PC-9 (cell line): ENCODE measurements at regions not wholly inside any gene's neighbourhood (a gene's known extent, or its start where the extent isn't known, plus 50 kb on each side); places are given as distances from the start of the nearest gene placed in this dataset.
A peak's percentile ranks its signal among the peaks of the same experiment; 100 is the strongest.

Experiments
- BruUV-seq: library from RNA; stranded (reverse); fragments of 400-500 nt; replicated peaks from 2 replicates; lab custom pipeline; 2021; lab: Mats Ljungman, UMichigan
- CTCF ChIA-PET: fragments of 300-600 bp; sonication (Branson Sonifier 250); formaldehyde crosslinking; loops from one replicate; lab custom pipeline; 2022; ENCODE audit warnings: antibody characterized with exemption; lab: Charles Lee
- POLR2A ChIA-PET: fragments of 300-600 bp; sonication (Branson Sonifier 250); formaldehyde crosslinking; loops from one replicate; lab custom pipeline; 2022; ENCODE audit warnings: antibody characterized with exemption; ENCODE audit not compliant: unreplicated experiment; lab: Charles Lee
- DNase-seq, 2 experiments: peaks; one replicate each; pipeline versions ENCODE4 v3.0.0 to v3.0.0-alpha.2; 2015 to 2022; ENCODE audit warnings: mixed read lengths in 1 of 2
- H2AFZ ChIP-seq: fragments of 200-600 bp; sonication (generic); 2 replicates; pipeline ENCODE4 v1.8.1; 2017; ENCODE audit warnings: antibody characterized with exemption
- H3F3A ChIP-seq: fragments of 200-600 bp; sonication (generic); 2 replicates; pipeline ENCODE4 v1.8.1; 2017; ENCODE audit warnings: antibody characterized with exemption, mild to moderate bottlenecking, low read depth; ENCODE audit not compliant: insufficient read depth
- H3K27ac ChIP-seq: fragments of 200-600 bp; sonication (generic); 2 replicates; pipeline ENCODE4 v1.6.1; 2016; ENCODE audit warnings: mixed run types
- H3K27me3 ChIP-seq: fragments of 200-600 bp; sonication (generic); 2 replicates; pipeline ENCODE4 v1.6.1; 2016; ENCODE audit warnings: low read depth, mixed run types; ENCODE audit not compliant: insufficient read depth
- H3K36me3 ChIP-seq: fragments of 200-600 bp; sonication (generic); 2 replicates; pipeline ENCODE4 v1.6.1; 2016; ENCODE audit warnings: low read depth, mixed run types
- H3K4me1 ChIP-seq: fragments of 200-600 bp; sonication (generic); replicated peaks from 2 replicates; pipeline ENCODE4 v1.6.1; 2016; ENCODE audit warnings: mixed run types; ENCODE audit not compliant: insufficient read depth
- H3K4me2 ChIP-seq: fragments of 200-600 bp; sonication (generic); 2 replicates; pipeline ENCODE4 v1.6.1; 2017; ENCODE audit warnings: mixed run types
- H3K4me3 ChIP-seq: fragments of 200-600 bp; sonication (generic); 2 replicates; pipeline ENCODE4 v1.6.1; 2016; ENCODE audit warnings: mixed run types
- H3K79me2 ChIP-seq: fragments of 200-600 bp; sonication (generic); 2 replicates; pipeline ENCODE4 v1.6.1; 2017; ENCODE audit warnings: low read depth, mixed run types
- H3K9me2 ChIP-seq: fragments of 200-600 bp; sonication (generic); 2 replicates; pipeline ENCODE4 v1.8.1; 2017; ENCODE audit warnings: mild to moderate bottlenecking; ENCODE audit not compliant: insufficient read depth
- H3K9me3 ChIP-seq: fragments of 200-600 bp; sonication (generic); 2 replicates; pipeline ENCODE4 v1.8.1; 2016; ENCODE audit warnings: low read depth; ENCODE audit not compliant: insufficient read depth
- H4K20me1 ChIP-seq: fragments of 200-600 bp; sonication (generic); 2 replicates; pipeline ENCODE4 v1.8.1; 2017; ENCODE audit not compliant: insufficient read depth
- EZH2 ChIP-seq: fragments of 200-600 bp; sonication (generic); IDR thresholded peaks from 2 replicates; pipeline ENCODE4 v1.8.0; 2017; ENCODE audit warnings: antibody characterized with exemption, low read depth
- intact Hi-C: fragments of 100-400 bp; cut with micrococcal nuclease; formaldehyde crosslinking; loops from one replicate; pipeline ENCODE4 v1.10.0; 2022; ENCODE audit not compliant: unreplicated experiment
- TF ChIP-seq, protein P1 (sequence below): fragments of 200-600 bp; sonication (generic); conservative IDR thresholded peaks from 2 replicates; pipeline ENCODE4 v1.6.1; 2017; ENCODE audit warnings: mixed run types, antibody characterized with exemption, mild to moderate bottlenecking, moderate library complexity

DNA sequence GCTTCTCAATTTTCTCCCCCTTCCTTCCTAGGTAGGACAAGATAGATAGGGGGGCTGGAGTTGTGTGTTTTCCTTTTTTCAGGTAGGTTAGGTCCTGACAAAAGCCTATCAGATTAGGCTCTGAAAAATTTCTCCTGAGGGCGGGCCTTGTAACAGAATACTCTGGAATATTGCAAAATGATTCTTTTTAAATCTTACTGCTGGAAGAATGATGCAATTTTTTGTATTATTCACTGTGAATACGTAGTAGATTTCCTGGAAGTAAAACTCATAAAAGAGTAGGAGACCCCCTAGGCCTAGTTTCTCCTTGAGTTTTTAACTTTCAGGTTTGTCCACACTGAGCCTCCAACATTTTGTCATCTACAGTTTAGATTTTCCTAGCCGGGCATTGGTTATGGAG, 1701.8 kb downstream of the EFNA5 start:
- H3K79me2 ChIP-seq = no peaks in the 10 kb centered on the region
- no peak for DNase-seq
- H3K4me2 ChIP-seq = no peak overlapping the region
- peaks cover 1% of the 10 kb centered on the region; the same call in 1 of the 2 replicates for H3K9me2 ChIP-seq
- H3K4me3 ChIP-seq = no peak overlapping the region
- H2AFZ ChIP-seq = peak overlapping the region; percentile 51; the same call in 1 of the 2 replicates
- H3K4me1 ChIP-seq = no peaks in the 10 kb centered on the region
- no TSS peak for BruUV-seq
- ChIA-PET CTCF (no interaction called here), POLR2A (no interaction called here)
- intact Hi-C loops = no loop called here
- no peaks in the 10 kb centered on the region; the same call in 1 of the 2 replicates for H3K9me3 ChIP-seq
- no peaks in the 10 kb centered on the region for H3F3A ChIP-seq
- H4K20me1 ChIP-seq = no peaks in the 10 kb centered on the region
- H3K36me3 ChIP-seq = no peaks in the 10 kb centered on the region
- no peak overlapping the region for H3K27ac ChIP-seq
- TF ChIP-seq, protein P1, sequence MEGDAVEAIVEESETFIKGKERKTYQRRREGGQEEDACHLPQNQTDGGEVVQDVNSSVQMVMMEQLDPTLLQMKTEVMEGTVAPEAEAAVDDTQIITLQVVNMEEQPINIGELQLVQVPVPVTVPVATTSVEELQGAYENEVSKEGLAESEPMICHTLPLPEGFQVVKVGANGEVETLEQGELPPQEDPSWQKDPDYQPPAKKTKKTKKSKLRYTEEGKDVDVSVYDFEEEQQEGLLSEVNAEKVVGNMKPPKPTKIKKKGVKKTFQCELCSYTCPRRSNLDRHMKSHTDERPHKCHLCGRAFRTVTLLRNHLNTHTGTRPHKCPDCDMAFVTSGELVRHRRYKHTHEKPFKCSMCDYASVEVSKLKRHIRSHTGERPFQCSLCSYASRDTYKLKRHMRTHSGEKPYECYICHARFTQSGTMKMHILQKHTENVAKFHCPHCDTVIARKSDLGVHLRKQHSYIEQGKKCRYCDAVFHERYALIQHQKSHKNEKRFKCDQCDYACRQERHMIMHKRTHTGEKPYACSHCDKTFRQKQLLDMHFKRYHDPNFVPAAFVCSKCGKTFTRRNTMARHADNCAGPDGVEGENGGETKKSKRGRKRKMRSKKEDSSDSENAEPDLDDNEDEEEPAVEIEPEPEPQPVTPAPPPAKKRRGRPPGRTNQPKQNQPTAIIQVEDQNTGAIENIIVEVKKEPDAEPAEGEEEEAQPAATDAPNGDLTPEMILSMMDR = no peak
- no peak for TF ChIP-seq EZH2
- no peaks in the 10 kb centered on the region for H3K27me3 ChIP-seq

DNA sequence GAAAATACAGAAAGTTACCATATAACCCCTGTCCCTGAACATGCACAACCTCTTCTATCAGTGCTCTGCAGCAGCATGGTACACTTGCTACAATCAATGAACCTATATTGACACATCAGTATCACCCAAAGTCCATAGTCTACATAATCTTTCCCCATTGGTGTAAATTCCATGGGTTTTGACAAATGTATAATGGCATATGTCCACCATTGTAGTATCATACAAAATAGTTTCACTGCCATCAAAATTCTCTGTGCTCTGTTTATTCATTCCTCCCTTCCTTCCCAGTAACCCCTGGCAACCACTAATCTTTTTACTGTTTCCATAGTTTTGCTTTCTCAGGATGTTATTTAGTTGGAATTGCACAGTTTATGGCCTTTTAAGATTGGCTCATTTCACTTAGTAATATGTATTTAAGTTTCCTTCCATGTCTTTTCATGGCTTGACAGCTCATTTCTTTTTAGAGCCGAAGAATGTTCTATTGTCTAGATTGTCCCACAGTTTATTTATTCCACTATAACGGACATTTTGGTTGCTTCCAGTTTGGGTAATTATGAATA, 1707.0 kb downstream of the EFNA5 start:
- Histone ChIP-seq H3K4me1 (no peaks in the 10 kb centered on the region), H3K9me2 (peaks cover 5% of the 10 kb centered on the region; the same call in 1 of the 2 replicates), H3K4me2 (no peak overlapping the region), H3K79me2 (no peaks in the 10 kb centered on the region), H3K27me3 (no peaks in the 10 kb centered on the region), H3K36me3 (no peaks in the 10 kb centered on the region), H3K27ac (no peak overlapping the region), H3F3A (no peaks in the 10 kb centered on the region), H3K4me3 (no peak overlapping the region), H2AFZ (no peak overlapping the region), H4K20me1 (no peaks in the 10 kb centered on the region), H3K9me3 (no peaks in the 10 kb centered on the region; the same call in 1 of the 2 replicates)
- TF ChIP-seq, protein P1 = no peak
- no peak for TF ChIP-seq EZH2
- BruUV-seq = no TSS peak
- intact Hi-C loops = no loop called here
- ChIA-PET POLR2A (no interaction called here), CTCF (no interaction called here)
- DNase-seq = no peak

DNA sequence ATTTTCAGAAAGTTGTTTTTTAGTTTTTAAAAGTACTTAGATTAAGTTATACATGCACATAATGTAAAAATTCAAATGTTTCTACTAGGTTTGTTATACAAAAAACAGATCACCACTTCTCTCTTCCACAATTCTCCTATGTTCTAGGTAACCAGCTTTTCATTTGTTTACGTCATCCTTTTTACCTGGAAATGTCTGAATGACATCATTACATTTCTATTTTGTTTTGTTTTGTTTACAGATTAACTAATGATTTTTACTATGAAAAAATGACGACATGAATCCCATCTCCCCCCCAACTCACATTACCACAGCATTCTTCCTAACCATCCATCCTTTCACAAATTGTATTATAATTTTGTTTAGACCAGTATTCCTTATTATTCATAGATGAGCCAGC, 1709.2 kb downstream of the EFNA5 start:
- Histone ChIP-seq H3K4me1 (peaks cover 7% of the 10 kb centered on the region; the same call in 1 of the 2 replicates), H2AFZ (no peak overlapping the region), H3K9me2 (peaks cover 5% of the 10 kb centered on the region; the same call in 1 of the 2 replicates), H4K20me1 (no peaks in the 10 kb centered on the region), H3K27me3 (no peaks in the 10 kb centered on the region), H3K36me3 (no peaks in the 10 kb centered on the region), H3K4me2 (no peak overlapping the region), H3K27ac (no peak overlapping the region), H3F3A (no peaks in the 10 kb centered on the region), H3K4me3 (no peak overlapping the region), H3K9me3 (no peaks in the 10 kb centered on the region; the same call in 1 of the 2 replicates), H3K79me2 (no peaks in the 10 kb centered on the region)
- TF ChIP-seq, protein P1 = no peak
- TF ChIP-seq EZH2 = no peak
- ChIA-PET CTCF (no interaction called here), POLR2A (no interaction called here)
- DNase-seq = no peak
- intact Hi-C loops = no loop called here
- no TSS peak for BruUV-seq
